Body of pancreas (tissue), 4 donors: ENCODE measurements at regions not wholly inside any gene's neighbourhood (a gene's known extent, or its start where the extent isn't known, plus 50 kb on each side); places are given as distances from the start of the nearest gene placed in this dataset.

Experiments used
- ATAC-seq: fragments of 150-250 bp; one replicate; pipeline ENCODE4 v1.9.1; 2016
- DNase-seq, 4 donors: peaks; one replicate each; pipeline ENCODE4 v3.0.0-alpha.2; 2019
- H3K27ac ChIP-seq, 4 donors: fragments of 200-600 bp; sonication (generic); 1 replicate in 3 of 4; 2 replicates in 1 of 4; pipeline versions ENCODE4 v1.5.1 to v1.6.1; 2016 to 2019; ENCODE audit warnings: mild to moderate bottlenecking in 1 of 4, mixed read lengths in 1 of 4, moderate library complexity in 1 of 4
- H3K27me3 ChIP-seq, 2 donors: fragments of 200-600 bp; sonication (generic); one replicate each; pipeline ENCODE4 v1.6.0; 2016; ENCODE audit warnings: mild to moderate bottlenecking in 1 of 2
- H3K36me3 ChIP-seq, 2 donors: fragments of 200-600 bp; sonication (generic); replicated peaks in 1 of 2; 2 replicates each; pipeline ENCODE4 v1.5.1; 2016; ENCODE audit warnings: low read depth in 2 of 2; ENCODE audit not compliant: insufficient read depth in 1 of 2
- H3K4me1 ChIP-seq: fragments of 200-600 bp; sonication (generic); one replicate; pipeline ENCODE4 v1.6.0; 2016
- H3K4me3 ChIP-seq, 2 donors: fragments of 200-600 bp; sonication (generic); 1 replicate in 1 of 2; 2 replicates in 1 of 2; pipeline ENCODE4 v1.5.1; 2016 to 2019
- H3K9me3 ChIP-seq, 3 donors: fragments of 200-600 bp; sonication (generic); 1 replicate in 2 of 3; 2 replicates in 1 of 3; pipeline ENCODE4 v1.5.1; 2016
- POLR2A ChIP-seq, 3 donors: fragments of 450-650 bp; IDR thresholded peaks; one replicate each; pipeline ENCODE4 v1.6.1; 2016; ENCODE audit warnings: antibody characterized with exemption in 3 of 3, mild to moderate bottlenecking in 2 of 3
- WGBS, 2 donors: methylation state at CpG; one replicate each; pipeline ENCODE4 v1.1.5; 2017; 5-methylcytosine and 5-hydroxymethylcytosine counted together
- intact Hi-C: fragments of 100-400 bp; cut with DNase I; formaldehyde crosslinking; loops from one replicate; pipeline ENCODE4 v1.15.1; 2023
- TF ChIP-seq, protein P1 (sequence below), 7 experiments: fragments of 450-650 bp in 4 of 7; fragments of 200-600 bp in 3 of 7; sonication (generic) in 3 of 7; IDR thresholded peaks; one replicate each; pipeline ENCODE4 v1.5.1; 2016 to 2019; ENCODE audit warnings: antibody characterized with exemption in 7 of 7

DNA sequence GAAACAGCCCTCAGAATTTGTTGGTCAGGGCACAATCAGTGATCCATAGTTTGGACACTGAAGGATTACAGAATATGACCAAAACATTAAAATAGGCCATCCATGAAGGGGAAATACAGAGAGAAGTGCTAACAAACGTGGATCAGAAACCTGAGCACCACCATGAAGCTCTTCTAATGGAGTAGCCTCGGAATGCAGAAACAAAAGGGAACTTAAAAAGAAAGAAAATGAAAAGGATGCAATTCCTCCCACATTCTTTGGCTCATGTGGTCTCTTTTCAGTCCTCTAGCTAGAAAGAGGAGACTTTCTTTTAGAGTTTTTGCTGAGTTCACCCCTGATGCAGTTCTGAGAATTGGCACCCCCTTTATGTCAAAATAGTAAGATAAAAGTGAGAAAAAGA lies 989.8 kb upstream of the B3GALT2 start:
- Histone ChIP-seq H3K36me3 (no peaks in the 10 kb centered on the region), H3K9me3 (no peaks in the 10 kb centered on the region), H3K27ac (no peak overlapping the region), H3K27me3 (no peaks in the 10 kb centered on the region), H3K4me1 (no peaks in the 10 kb centered on the region), H3K4me3 (no peak overlapping the region)
- TF ChIP-seq, protein P1, sequence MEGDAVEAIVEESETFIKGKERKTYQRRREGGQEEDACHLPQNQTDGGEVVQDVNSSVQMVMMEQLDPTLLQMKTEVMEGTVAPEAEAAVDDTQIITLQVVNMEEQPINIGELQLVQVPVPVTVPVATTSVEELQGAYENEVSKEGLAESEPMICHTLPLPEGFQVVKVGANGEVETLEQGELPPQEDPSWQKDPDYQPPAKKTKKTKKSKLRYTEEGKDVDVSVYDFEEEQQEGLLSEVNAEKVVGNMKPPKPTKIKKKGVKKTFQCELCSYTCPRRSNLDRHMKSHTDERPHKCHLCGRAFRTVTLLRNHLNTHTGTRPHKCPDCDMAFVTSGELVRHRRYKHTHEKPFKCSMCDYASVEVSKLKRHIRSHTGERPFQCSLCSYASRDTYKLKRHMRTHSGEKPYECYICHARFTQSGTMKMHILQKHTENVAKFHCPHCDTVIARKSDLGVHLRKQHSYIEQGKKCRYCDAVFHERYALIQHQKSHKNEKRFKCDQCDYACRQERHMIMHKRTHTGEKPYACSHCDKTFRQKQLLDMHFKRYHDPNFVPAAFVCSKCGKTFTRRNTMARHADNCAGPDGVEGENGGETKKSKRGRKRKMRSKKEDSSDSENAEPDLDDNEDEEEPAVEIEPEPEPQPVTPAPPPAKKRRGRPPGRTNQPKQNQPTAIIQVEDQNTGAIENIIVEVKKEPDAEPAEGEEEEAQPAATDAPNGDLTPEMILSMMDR (IDR thresholded peaks at IDR 0.05) = no peak
- TF ChIP-seq POLR2A (IDR thresholded peaks at IDR 0.05) = no peak
- DNase-seq (no peak), ATAC-seq (no peak)
- 38 to 53% methylated on average over 2 of the region's 2 CpGs for WGBS, 2 donors
- intact Hi-C loops = no loop called here

DNA sequence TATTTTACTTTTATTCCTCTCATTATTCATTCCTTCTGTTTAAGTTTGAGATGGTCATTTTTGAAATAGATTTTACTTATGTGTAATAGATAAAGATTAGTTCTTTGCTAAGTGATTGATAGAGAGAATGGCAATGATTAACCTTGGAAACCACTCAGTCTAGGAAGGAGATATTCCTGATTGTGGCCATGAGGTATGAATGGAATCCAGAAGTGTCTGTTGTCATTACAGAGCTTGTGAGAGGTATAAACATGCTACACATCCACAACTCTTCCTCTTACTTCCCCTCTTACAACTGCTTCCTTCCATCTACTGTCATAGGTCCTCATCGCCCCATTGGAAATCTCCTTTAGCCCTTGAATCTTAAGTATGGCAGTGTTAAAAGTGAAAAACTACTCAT lies 988.8 kb upstream of the B3GALT2 start:
- Histone ChIP-seq H3K4me3 (no peak overlapping the region), H3K27me3 (no peaks in the 10 kb centered on the region), H3K36me3 (no peaks in the 10 kb centered on the region), H3K9me3 (no peaks in the 10 kb centered on the region), H3K27ac (no peak overlapping the region), H3K4me1 (no peaks in the 10 kb centered on the region)
- TF ChIP-seq, protein P1 (IDR thresholded peaks at IDR 0.05) = no peak
- TF ChIP-seq POLR2A (IDR thresholded peaks at IDR 0.05) = no peak
- intact Hi-C loops = no loop called here
- no peak for ATAC-seq
- WGBS, 2 donors = 79 to 93% methylated on average over 1 of the region's 1 CpG
- DNase-seq = no peak

DNA sequence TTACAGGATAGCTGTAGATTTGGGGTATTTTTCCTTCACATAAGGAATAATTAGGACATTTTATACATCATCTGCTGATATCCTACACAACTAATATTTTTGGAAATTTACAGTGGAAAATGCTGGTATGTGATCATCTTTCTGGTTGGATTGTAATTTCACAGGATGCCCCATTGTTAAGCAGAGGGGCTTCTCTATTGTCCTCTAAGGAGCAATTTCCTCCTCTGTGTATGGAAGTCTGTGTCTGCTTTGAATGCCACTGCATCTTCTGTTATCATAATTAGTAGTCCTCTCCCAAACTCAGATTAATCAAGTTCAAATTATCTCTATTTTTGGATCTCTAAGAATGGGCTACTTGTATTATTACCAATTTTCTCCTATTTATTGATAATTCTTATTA lies 988.1 kb upstream of the B3GALT2 start:
- intact Hi-C loops = no loop called here
- Histone ChIP-seq H3K4me3 (no peak overlapping the region), H3K4me1 (no peaks in the 10 kb centered on the region), H3K27me3 (no peaks in the 10 kb centered on the region), H3K27ac (no peak overlapping the region), H3K36me3 (no peaks in the 10 kb centered on the region), H3K9me3 (no peaks in the 10 kb centered on the region)
- DNase-seq (no peak), ATAC-seq (no peak)
- TF ChIP-seq, protein P1 (IDR thresholded peaks at IDR 0.05) = no peak
- TF ChIP-seq POLR2A (IDR thresholded peaks at IDR 0.05) = no peak

DNA sequence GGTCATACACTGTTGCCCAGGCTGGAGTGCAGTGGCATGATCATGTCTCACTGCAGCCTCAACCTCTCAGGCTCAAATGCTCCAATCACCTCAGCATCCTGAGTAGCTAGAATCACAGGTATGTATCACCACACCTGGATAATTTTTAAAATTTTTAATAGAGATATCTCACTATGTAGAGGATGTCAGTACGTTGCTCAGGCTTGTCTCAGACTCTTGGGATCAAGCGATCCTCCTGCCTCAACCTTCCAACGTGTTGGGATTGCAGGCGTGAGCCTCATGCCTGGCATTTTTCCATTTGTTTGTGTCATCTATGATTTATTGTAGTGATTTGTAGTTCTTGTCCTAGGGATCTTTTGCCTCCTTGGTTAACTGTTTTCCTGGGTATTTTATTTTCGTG lies 985.2 kb upstream of the B3GALT2 start:
- no peak overlapping the region for H3K27ac ChIP-seq
- H3K4me1 ChIP-seq = no peaks in the 10 kb centered on the region
- H3K9me3 ChIP-seq = no peaks in the 10 kb centered on the region
- WGBS, 2 donors = 57 to 59% methylated on average over 5 of the region's 5 CpGs
- DNase-seq (no peak), ATAC-seq (no peak)
- no peaks in the 10 kb centered on the region for H3K27me3 ChIP-seq
- TF ChIP-seq, protein P1 (IDR thresholded peaks at IDR 0.05) = no peak
- no peak for TF ChIP-seq POLR2A (IDR thresholded peaks at IDR 0.05)
- intact Hi-C loops = no loop called here
- H3K4me3 ChIP-seq = no peak overlapping the region
- no peaks in the 10 kb centered on the region for H3K36me3 ChIP-seq

DNA sequence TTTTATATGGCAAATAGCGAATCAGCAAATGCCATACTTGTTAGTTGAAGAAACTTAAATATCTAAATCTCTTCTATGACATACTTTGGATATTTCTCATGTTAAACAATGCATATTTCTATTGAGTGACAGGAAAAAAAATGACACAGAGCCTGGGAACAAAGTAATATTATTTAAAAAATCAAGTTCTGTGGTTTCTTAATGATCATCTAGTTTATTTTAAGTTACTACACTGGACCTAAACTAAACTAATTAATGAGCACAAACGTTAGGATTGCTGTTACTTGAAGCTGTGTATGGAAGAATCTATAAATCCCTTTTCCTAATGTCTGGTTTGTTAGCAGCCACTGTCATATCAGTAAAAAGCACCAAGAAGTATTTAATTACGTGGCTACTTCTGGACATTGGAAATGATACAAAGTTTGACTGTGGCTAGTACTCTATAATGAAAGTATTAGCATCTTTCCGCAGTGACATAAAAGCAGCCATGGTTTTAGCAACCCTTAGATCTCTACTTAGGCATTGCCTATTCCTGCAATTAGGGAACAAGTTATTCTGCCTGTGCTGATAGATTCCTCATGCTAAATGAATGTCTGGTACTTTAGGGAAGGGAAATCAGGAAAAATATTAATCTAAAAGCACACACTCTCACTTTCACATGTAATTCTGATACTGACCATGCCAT lies 981.7 kb upstream of the B3GALT2 start:
- Histone ChIP-seq H3K27ac (no peak overlapping the region), H3K27me3 (no peaks in the 10 kb centered on the region), H3K4me3 (no peak overlapping the region), H3K36me3 (no peaks in the 10 kb centered on the region), H3K4me1 (no peaks in the 10 kb centered on the region), H3K9me3 (no peaks in the 10 kb centered on the region)
- WGBS, 2 donors = 49% methylated on average over 4 of the region's 4 CpGs
- TF ChIP-seq, protein P1 (IDR thresholded peaks at IDR 0.05) = no peak
- TF ChIP-seq POLR2A (IDR thresholded peaks at IDR 0.05) = no peak
- intact Hi-C loops = no loop called here
- ATAC-seq (no peak), DNase-seq (no peak)
